A549 (cell line): ENCODE measurements at regions not wholly inside any gene's neighbourhood (a gene's known extent, or its start where the extent isn't known, plus 50 kb on each side); places are given as distances from the start of the nearest gene placed in this dataset.
"Not testable (repeated sequence)": the region's sequence is repeated elsewhere in the genome, so short reads cannot be mapped to it uniquely, and the experiment has no call there.

Source experiments
- ATAC-seq, 2 experiments: fragments of 200-7000 bp in 1 of 2; fragments of >200 bp in 1 of 2; cut with Nextera tagmentation in 1 of 2; cut with Tn5 transposase in 1 of 2; 3 replicates each; pipeline versions ENCODE4 v1.8.0 to v1.9.1; 2018 to 2020; ENCODE audit warnings: mild to moderate bottlenecking in 1 of 2, moderate library complexity in 1 of 2
- CTCF ChIA-PET: fragments of 300-600 bp; sonication (Branson Sonifier 250); formaldehyde crosslinking; extraction: SDS; loops from one replicate; lab custom pipeline; 2021; ENCODE audit warnings: antibody characterized with exemption, inconsistent platforms; lab: Yijun Ruan, JAX
- POLR2A ChIA-PET: fragments of 350-600 bp; formaldehyde crosslinking; extraction: SDS; loops from one replicate; lab custom pipeline; 2021; ENCODE audit warnings: antibody characterized with exemption, inconsistent platforms; lab: Yijun Ruan, JAX
- DNase-seq, 2 experiments: peaks; one replicate each; pipeline versions ENCODE4 v3.0.0 to v3.0.0-alpha.2; 2011 to 2016; ENCODE audit warnings: low read depth in 1 of 2, low spot score in 1 of 2
- FAIRE-seq: peaks from 2 replicates; lab custom pipeline; 2011; peaks lifted over from hg19 to GRCh38; lab: Jason Lieb, UNC
- H3K27ac ChIP-seq, 2 experiments: fragments of >200 bp; sonication (Bioruptor Twin); formaldehyde crosslinking; 3 replicates each; pipeline ENCODE4 v1.5.1; 2016 to 2017
- H3K4me1 ChIP-seq: fragments of >200 bp; sonication (Bioruptor Twin); formaldehyde crosslinking; 3 replicates; pipeline ENCODE4 v1.6.1; 2016
- H3K4me2 ChIP-seq: fragments of >200 bp; sonication (Bioruptor Twin); formaldehyde crosslinking; 3 replicates; pipeline ENCODE4 v1.6.1; 2016
- H3K4me3 ChIP-seq: fragments of >200 bp; sonication (Bioruptor Twin); formaldehyde crosslinking; 3 replicates; pipeline ENCODE4 v1.5.1; 2016
- H3K9me3 ChIP-seq: fragments of >200 bp; sonication (Bioruptor Twin); formaldehyde crosslinking; 3 replicates; pipeline ENCODE4 v1.6.1; 2016
- CBX2 ChIP-seq: fragments of 200-600 bp; sonication (generic); IDR thresholded peaks from 2 replicates; pipeline ENCODE4 v1.6.1; 2016; ENCODE audit warnings: low read depth, mild to moderate bottlenecking, borderline replicate concordance
- CEBPB ChIP-seq, 2 experiments: fragments of >200 bp in 1 of 2; sonication (Bioruptor Twin) in 1 of 2; formaldehyde crosslinking in 1 of 2; IDR thresholded peaks; 2 replicates each; pipeline ENCODE4 v1.6.1; 2012 to 2016
- EHF ChIP-seq: fragments of 250-450 bp; sonication (Bioruptor Pico); IDR thresholded peaks from 2 replicates; pipeline ENCODE4 v1.5.0; 2020; ENCODE audit warnings: mild to moderate bottlenecking
- EHMT2 ChIP-seq: fragments of 200-600 bp; sonication (generic); IDR thresholded peaks from 2 replicates; pipeline ENCODE4 v1.6.1; 2016; ENCODE audit warnings: antibody characterized with exemption, low read depth, mild to moderate bottlenecking, moderate library complexity
- FOSB ChIP-seq: fragments of 250-450 bp; sonication (Bioruptor Pico); IDR thresholded peaks from 2 replicates; pipeline ENCODE4 v1.5.0; 2020; ENCODE audit warnings: mild to moderate bottlenecking, moderate library complexity
- FOSL2 ChIP-seq, 2 experiments: fragments of 450-650 bp in 1 of 2; fragments of >200 bp in 1 of 2; sonication (Bioruptor Twin) in 1 of 2; formaldehyde crosslinking; IDR thresholded peaks; 2 replicates each; pipeline versions ENCODE4 v1.5.0 to v1.6.1; 2016 to 2020; ENCODE audit warnings: mild to moderate bottlenecking in 1 of 2, moderate library complexity in 1 of 2
- HDAC2 ChIP-seq: fragments of 200-600 bp; sonication (generic); IDR thresholded peaks from 2 replicates; pipeline ENCODE4 v1.6.1; 2016
- HOXA7 ChIP-seq: fragments of 250-450 bp; sonication (Bioruptor Pico); IDR thresholded peaks from 2 replicates; pipeline ENCODE4 v1.5.0; 2020; ENCODE audit warnings: mild to moderate bottlenecking, moderate library complexity
- HOXB13 ChIP-seq: fragments of 250-450 bp; sonication (Bioruptor Pico); IDR thresholded peaks from 2 replicates; pipeline ENCODE4 v1.5.0; 2020; ENCODE audit warnings: low read depth, mild to moderate bottlenecking, moderate library complexity
- HOXB5 ChIP-seq: fragments of 250-450 bp; sonication (Bioruptor Pico); IDR thresholded peaks from 2 replicates; pipeline ENCODE4 v1.5.0; 2020; ENCODE audit warnings: mild to moderate bottlenecking, moderate library complexity
- JUNB ChIP-seq: fragments of >200 bp; sonication (Bioruptor Twin); formaldehyde crosslinking; IDR thresholded peaks from 2 replicates; pipeline ENCODE4 v1.6.1; 2016
- KDM5A ChIP-seq: fragments of 200-600 bp; sonication (generic); IDR thresholded peaks from 2 replicates; pipeline ENCODE4 v1.6.1; 2016; ENCODE audit warnings: antibody characterized with exemption, mild to moderate bottlenecking
- MAFK ChIP-seq: fragments of 450-650 bp; IDR thresholded peaks from 2 replicates; pipeline ENCODE4 v1.6.1; 2014; ENCODE audit not compliant: partially characterized antibody
- MAZ ChIP-seq: fragments of 150-350 bp; IDR thresholded peaks from 2 replicates; pipeline ENCODE4 v1.6.1; 2014; ENCODE audit warnings: antibody characterized with exemption, low read depth, low read length, borderline replicate concordance
- NFE2L2 ChIP-seq: fragments of 150-350 bp; conservative IDR thresholded peaks from 2 replicates; pipeline ENCODE4 v1.6.1; 2014; ENCODE audit warnings: low read length
- PHF8 ChIP-seq: fragments of 200-600 bp; sonication (generic); IDR thresholded peaks from 2 replicates; pipeline ENCODE4 v1.6.1; 2016; ENCODE audit warnings: low read depth, mild to moderate bottlenecking, antibody characterized with exemption, moderate library complexity, borderline replicate concordance
- RAD21 ChIP-seq, 2 experiments: fragments of >200 bp in 1 of 2; sonication (Bioruptor Twin) in 1 of 2; formaldehyde crosslinking in 1 of 2; IDR thresholded peaks in 1 of 2; conservative IDR thresholded peaks in 1 of 2; 2 replicates in 1 of 2; 3 replicates in 1 of 2; pipeline ENCODE4 v1.6.1; 2012 to 2018; ENCODE audit warnings: inconsistent platforms in 1 of 2
- RARB ChIP-seq: fragments of 250-450 bp; sonication (Bioruptor Pico); IDR thresholded peaks from 2 replicates; pipeline ENCODE4 v1.8.0; 2021; ENCODE audit warnings: mild to moderate bottlenecking, moderate library complexity
- RCOR1 ChIP-seq: fragments of 150-350 bp; IDR thresholded peaks from 2 replicates; pipeline ENCODE4 v1.6.1; 2014; ENCODE audit warnings: antibody characterized with exemption, low read length, low read depth
- TP53 ChIP-seq: fragments of 250-450 bp; sonication (Bioruptor Pico); IDR thresholded peaks from 2 replicates; pipeline ENCODE4 v1.5.0; 2021; ENCODE audit warnings: mild to moderate bottlenecking, moderate library complexity
- WGBS: methylation state at CpG from one replicate; pipeline ENCODE4 v1.1.6; 2017; ENCODE audit errors: missing lambda C conversion rate; 5-methylcytosine and 5-hydroxymethylcytosine counted together
- TF ChIP-seq, protein P1 (sequence below): fragments of >200 bp; sonication (Bioruptor Twin); formaldehyde crosslinking; IDR thresholded peaks from 3 replicates; pipeline ENCODE4 v1.6.1; 2016
- TF ChIP-seq, protein P2 (sequence below): IDR thresholded peaks from 2 replicates; pipeline ENCODE4 v1.6.1; 2012; ENCODE audit warnings: low read depth, borderline replicate concordance
- TF ChIP-seq, protein P3 (sequence below): fragments of >200 bp; sonication (Bioruptor Twin); formaldehyde crosslinking; IDR thresholded peaks from 2 replicates; pipeline ENCODE4 v1.6.1; 2016
- TF ChIP-seq, protein P4 (sequence below): IDR thresholded peaks from 2 replicates; pipeline ENCODE4 v1.6.1; 2012
- TF ChIP-seq, protein P5 (sequence below): fragments of 200-600 bp; sonication (generic); IDR thresholded peaks from 2 replicates; pipeline ENCODE4 v1.6.1; 2016; ENCODE audit warnings: antibody characterized with exemption, mild to moderate bottlenecking, moderate library complexity

DNA sequence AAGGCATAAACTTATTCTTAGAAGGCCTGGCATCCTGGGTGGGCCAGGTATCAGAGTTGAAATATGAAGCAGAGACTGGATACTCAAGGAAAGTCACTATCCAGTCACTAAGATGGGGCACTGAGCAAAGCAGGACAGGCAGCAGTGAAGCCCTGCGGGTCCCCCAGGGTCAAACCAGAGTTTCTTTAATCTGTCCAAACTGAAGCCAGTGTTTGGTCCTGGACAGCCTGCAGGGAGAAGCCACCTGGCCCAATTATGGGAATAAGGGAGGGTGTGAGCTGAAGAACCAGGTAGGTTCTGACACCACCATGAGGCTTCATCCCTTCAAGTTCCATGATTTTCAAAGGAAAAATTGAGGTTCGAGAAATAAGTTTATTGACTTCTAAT lies 109.7 kb upstream of the FOXN2 start:
- ChIA-PET POLR2A (no interaction called here), CTCF (interaction anchor here (0.9 to 1.1 kb wide), 2 partner anchors 60 to 61 kb away, joined by 3 to 4 read pairs; no protein-coding TSS in a partner anchor)
- Histone ChIP-seq H3K4me3 (no peak overlapping the region), H3K4me2 (no peak overlapping the region), H3K4me1 (peaks cover 10% of the 10 kb centered on the region), H3K9me3 (no peaks in the 10 kb centered on the region), H3K27ac (no peak overlapping the region)
- FAIRE-seq (no peak), DNase-seq (no peak), ATAC-seq (no peak)
- no peak for TF ChIP-seq FOSB (CRISPR knock-in tag)
- no peak for TF ChIP-seq HOXA7 (CRISPR knock-in tag)
- no peak for TF ChIP-seq HOXB5 (CRISPR knock-in tag)
- TF ChIP-seq, protein P1, sequence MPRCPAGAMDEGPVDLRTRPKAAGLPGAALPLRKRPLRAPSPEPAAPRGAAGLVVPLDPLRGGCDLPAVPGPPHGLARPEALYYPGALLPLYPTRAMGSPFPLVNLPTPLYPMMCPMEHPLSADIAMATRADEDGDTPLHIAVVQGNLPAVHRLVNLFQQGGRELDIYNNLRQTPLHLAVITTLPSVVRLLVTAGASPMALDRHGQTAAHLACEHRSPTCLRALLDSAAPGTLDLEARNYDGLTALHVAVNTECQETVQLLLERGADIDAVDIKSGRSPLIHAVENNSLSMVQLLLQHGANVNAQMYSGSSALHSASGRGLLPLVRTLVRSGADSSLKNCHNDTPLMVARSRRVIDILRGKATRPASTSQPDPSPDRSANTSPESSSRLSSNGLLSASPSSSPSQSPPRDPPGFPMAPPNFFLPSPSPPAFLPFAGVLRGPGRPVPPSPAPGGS, result no peak
- no peak for TF ChIP-seq CEBPB (IDR thresholded peaks at IDR 0.05)
- TF ChIP-seq, protein P2, sequence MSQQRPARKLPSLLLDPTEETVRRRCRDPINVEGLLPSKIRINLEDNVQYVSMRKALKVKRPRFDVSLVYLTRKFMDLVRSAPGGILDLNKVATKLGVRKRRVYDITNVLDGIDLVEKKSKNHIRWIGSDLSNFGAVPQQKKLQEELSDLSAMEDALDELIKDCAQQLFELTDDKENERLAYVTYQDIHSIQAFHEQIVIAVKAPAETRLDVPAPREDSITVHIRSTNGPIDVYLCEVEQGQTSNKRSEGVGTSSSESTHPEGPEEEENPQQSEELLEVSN, result no peak
- TF ChIP-seq, protein P3, sequence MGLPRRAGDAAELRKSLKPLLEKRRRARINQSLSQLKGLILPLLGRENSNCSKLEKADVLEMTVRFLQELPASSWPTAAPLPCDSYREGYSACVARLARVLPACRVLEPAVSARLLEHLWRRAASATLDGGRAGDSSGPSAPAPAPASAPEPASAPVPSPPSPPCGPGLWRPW, result no peak
- TF ChIP-seq CBX2, result no peak
- TF ChIP-seq, protein P4, sequence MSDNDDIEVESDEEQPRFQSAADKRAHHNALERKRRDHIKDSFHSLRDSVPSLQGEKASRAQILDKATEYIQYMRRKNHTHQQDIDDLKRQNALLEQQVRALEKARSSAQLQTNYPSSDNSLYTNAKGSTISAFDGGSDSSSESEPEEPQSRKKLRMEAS, result no peak
- no peak for TF ChIP-seq NFE2L2
- TF ChIP-seq KDM5A, result no peak
- TF ChIP-seq, protein P5, sequence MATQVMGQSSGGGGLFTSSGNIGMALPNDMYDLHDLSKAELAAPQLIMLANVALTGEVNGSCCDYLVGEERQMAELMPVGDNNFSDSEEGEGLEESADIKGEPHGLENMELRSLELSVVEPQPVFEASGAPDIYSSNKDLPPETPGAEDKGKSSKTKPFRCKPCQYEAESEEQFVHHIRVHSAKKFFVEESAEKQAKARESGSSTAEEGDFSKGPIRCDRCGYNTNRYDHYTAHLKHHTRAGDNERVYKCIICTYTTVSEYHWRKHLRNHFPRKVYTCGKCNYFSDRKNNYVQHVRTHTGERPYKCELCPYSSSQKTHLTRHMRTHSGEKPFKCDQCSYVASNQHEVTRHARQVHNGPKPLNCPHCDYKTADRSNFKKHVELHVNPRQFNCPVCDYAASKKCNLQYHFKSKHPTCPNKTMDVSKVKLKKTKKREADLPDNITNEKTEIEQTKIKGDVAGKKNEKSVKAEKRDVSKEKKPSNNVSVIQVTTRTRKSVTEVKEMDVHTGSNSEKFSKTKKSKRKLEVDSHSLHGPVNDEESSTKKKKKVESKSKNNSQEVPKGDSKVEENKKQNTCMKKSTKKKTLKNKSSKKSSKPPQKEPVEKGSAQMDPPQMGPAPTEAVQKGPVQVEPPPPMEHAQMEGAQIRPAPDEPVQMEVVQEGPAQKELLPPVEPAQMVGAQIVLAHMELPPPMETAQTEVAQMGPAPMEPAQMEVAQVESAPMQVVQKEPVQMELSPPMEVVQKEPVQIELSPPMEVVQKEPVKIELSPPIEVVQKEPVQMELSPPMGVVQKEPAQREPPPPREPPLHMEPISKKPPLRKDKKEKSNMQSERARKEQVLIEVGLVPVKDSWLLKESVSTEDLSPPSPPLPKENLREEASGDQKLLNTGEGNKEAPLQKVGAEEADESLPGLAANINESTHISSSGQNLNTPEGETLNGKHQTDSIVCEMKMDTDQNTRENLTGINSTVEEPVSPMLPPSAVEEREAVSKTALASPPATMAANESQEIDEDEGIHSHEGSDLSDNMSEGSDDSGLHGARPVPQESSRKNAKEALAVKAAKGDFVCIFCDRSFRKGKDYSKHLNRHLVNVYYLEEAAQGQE, result no peak
- no peak for TF ChIP-seq TP53
- no peak for TF ChIP-seq RAD21 (conservative IDR thresholded peaks at IDR 0.05 in 1 of 2, IDR thresholded peaks at IDR 0.05 in 1 of 2)
- no peak for TF ChIP-seq JUNB
- no peak for TF ChIP-seq HDAC2
- TF ChIP-seq HOXB13 (CRISPR knock-in tag), result no peak
- TF ChIP-seq PHF8, result no peak
- TF ChIP-seq RARB (CRISPR knock-in tag), result no peak
- no peak for TF ChIP-seq EHF (CRISPR knock-in tag)
- WGBS, result 66% methylated on average over 2 of the region's 2 CpGs

DNA sequence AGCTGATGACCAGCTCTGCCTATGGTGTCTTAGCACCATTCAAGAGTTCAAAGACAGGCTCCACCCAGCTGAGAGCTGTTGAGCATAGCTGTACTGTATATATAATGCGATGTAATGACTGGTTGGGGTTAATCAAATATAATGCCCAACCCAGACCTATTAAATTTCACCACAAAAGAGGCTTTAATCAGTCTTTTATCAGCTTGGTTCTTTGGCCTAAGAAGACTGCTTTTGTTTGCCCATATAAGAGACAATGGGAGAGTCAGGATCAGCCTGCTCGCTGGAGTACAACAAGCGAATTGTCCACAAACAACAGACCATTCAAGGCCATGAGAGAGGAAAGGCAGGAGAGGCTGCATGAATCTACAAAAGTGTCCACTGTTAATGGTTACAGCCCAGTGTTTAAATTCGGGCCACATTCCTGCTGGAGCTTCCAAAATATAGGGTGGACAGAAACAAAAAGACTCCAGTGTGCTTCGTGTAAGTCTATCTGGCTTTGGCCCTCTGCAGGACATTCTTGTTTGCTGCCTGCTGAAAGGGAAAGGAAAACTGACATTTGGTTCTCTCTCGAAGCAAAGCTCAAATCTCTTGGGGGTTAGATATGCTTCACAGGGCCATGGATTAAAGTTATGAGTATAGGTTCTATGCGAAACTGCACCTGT lies 109.2 kb upstream of the FOXN2 start:
- WGBS, result 68% methylated on average over 7 of the region's 7 CpGs
- CTCF ChIA-PET, result interaction anchor here (0.9 to 1.1 kb wide), 2 partner anchors 61 kb away, joined by 3 to 4 read pairs; no protein-coding TSS in a partner anchor
- no peak for FAIRE-seq

DNA sequence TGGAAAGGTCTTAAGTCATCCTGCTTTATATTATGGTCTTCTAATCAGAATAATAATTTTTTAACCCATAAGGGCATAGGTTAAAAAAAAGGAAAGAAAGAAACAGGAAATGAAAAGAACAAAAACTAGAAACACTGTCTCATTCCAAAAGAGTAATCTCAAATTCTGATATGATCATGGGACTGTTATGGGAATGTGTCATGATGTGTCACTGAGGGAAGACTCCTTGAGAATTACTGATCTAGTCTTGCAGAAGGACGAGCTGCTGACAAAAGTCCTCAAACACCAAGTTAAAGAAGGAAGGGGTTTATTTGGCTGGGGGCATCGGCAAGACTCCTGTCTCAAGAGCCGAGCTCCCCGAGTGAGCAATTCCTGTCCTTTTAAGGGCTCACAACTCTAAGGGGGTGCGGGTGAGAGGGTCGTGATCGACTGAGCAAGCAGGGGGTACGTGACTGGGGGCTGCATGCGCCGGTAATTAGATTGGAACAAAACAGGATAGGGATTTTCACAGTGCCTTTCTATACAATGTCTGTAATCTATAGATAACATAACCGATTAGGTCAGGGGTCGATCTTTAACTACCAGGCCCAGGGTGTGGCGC lies 108.3 kb upstream of the FOXN2 start:
- H3K27ac ChIP-seq, H3K4me1 ChIP-seq, H3K4me2 ChIP-seq, ATAC-seq, H3K9me3 ChIP-seq, H3K4me3 ChIP-seq, CTCF ChIA-PET, FAIRE-seq, DNase-seq, POLR2A ChIA-PET: not testable (repeated sequence)
- 84% methylated on average over 13 of the region's 13 CpGs for WGBS

More for the DNA sequence above, 109.2 kb upstream of the FOXN2 start:
- Histone ChIP-seq H3K9me3 (no peaks in the 10 kb centered on the region), H3K4me2 (no peak overlapping the region), H3K4me3 (no peak overlapping the region), H3K27ac (no peak overlapping the region), H3K4me1 (peaks cover 10% of the 10 kb centered on the region)
- TF ChIP-seq MAFK (no peak), FOSL2 (IDR thresholded peaks at IDR 0.05) (no peak), FOSL2 (CRISPR knock-in tag; IDR thresholded peaks at IDR 0.05) (no peak), RCOR1 (no peak), NFE2L2 (no peak), MAZ (no peak), EHMT2 (no peak), CEBPB (IDR thresholded peaks at IDR 0.05) (no peak)
- peak in 1 of 2 experiments; percentile 42; a peak in 2 of 6 replicates for ATAC-seq
- POLR2A ChIA-PET, result no interaction called here
- DNase-seq, result peak in 1 of 2 experiments; percentile 8
